ENCODE measurements at regions not wholly inside any gene's neighbourhood (a gene's known extent, or its start where the extent isn't known, plus 50 kb on each side); places are given as distances from the start of the nearest gene placed in this dataset.

- DNase-seq (ENCODE audit: low spot score), result no peak
- H3K4me3 ChIP-seq (ENCODE audit: low read depth in 1 of 3, low read length in 3 of 3), result no peak overlapping the region
- no peaks in the 10 kb centered on the region for H3K4me1 ChIP-seq (ENCODE audit: control insufficient read depth in 4 of 4, insufficient read depth in 4 of 4, low read length in 3 of 4)
- H3K36me3 ChIP-seq (ENCODE audit: control insufficient read depth in 4 of 4, insufficient read depth in 3 of 4, low read depth in 1 of 4, low read length in 3 of 4), result no peaks in the 10 kb centered on the region
- H3K9ac ChIP-seq (ENCODE audit: low read depth in 1 of 2, low read length in 2 of 2), result no peak overlapping the region
- no peaks in the 10 kb centered on the region for H3K9me3 ChIP-seq (ENCODE audit: control insufficient read depth in 4 of 4, low read length in 3 of 4)
- H3K27ac ChIP-seq (ENCODE audit: low read depth in 1 of 2, low read length in 2 of 2), result no peak overlapping the region
- TF ChIP-seq ZBTB33 (IDR thresholded peaks at IDR 0.05) (no peak), RXRA (IDR thresholded peaks at IDR 0.05) (no peak), ATF3 (IDR thresholded peaks at IDR 0.05) (no peak), HNF4A (conservative IDR thresholded peaks at IDR 0.05) (no peak), EGR1 (IDR thresholded peaks at IDR 0.05; ENCODE audit: low read depth in 2 of 2) (no peak), HNF4G (IDR thresholded peaks at IDR 0.05) (no peak), RAD21 (IDR thresholded peaks at IDR 0.05) (no peak), CTCF (IDR thresholded peaks at IDR 0.05; ENCODE audit: low read depth, low read length, missing input control) (no peak), MAX (IDR thresholded peaks at IDR 0.05) (no peak), JUND (IDR thresholded peaks at IDR 0.05) (no peak), FOXA1 (IDR thresholded peaks at IDR 0.05) (no peak), YY1 (IDR thresholded peaks at IDR 0.05) (no peak), GABPA (IDR thresholded peaks at IDR 0.05 in 1 of 2, conservative IDR thresholded peaks at IDR 0.05 in 1 of 2) (no peak)
- no peaks in the 10 kb centered on the region for H3K27me3 ChIP-seq (ENCODE audit: control insufficient read depth in 4 of 4, insufficient read depth in 4 of 4, low read length in 3 of 4)
- WGBS, result 92% methylated on average over 4 of the region's 4 CpGs
These were observed 254.9 kb upstream of the HS6ST1 start for GRCh38 chr2:128573531-128573930.

- no peak overlapping the region for H3K4me3 ChIP-seq (ENCODE audit: low read depth in 1 of 3, low read length in 3 of 3)
- no peaks in the 10 kb centered on the region for H3K27me3 ChIP-seq (ENCODE audit: control insufficient read depth in 4 of 4, insufficient read depth in 4 of 4, low read length in 3 of 4)
- WGBS, result 92% methylated on average over 7 of the region's 7 CpGs
- no peaks in the 10 kb centered on the region for H3K9me3 ChIP-seq (ENCODE audit: control insufficient read depth in 4 of 4, low read length in 3 of 4)
- no peak overlapping the region for H3K9ac ChIP-seq (ENCODE audit: low read depth in 1 of 2, low read length in 2 of 2)
- H3K4me1 ChIP-seq (ENCODE audit: control insufficient read depth in 4 of 4, insufficient read depth in 4 of 4, low read length in 3 of 4), result peaks cover 0 to 2% (median 0%) of the 10 kb centered on the region in 4 donors
- TF ChIP-seq SP1 (IDR thresholded peaks at IDR 0.05), result no peak
- no peak for TF ChIP-seq CTCF (IDR thresholded peaks at IDR 0.05; ENCODE audit: low read depth, low read length, missing input control)
- TF ChIP-seq GABPA (IDR thresholded peaks at IDR 0.05 in 1 of 2, conservative IDR thresholded peaks at IDR 0.05 in 1 of 2), result no peak
- TF ChIP-seq JUND (IDR thresholded peaks at IDR 0.05), result no peak
- TF ChIP-seq FOXA1 (IDR thresholded peaks at IDR 0.05), result no peak
- no peak for TF ChIP-seq RXRA (IDR thresholded peaks at IDR 0.05)
- no peak for TF ChIP-seq FOXA2 (IDR thresholded peaks at IDR 0.05)
- no peak for TF ChIP-seq NR2F2 (IDR thresholded peaks at IDR 0.05)
- TF ChIP-seq HNF4A (conservative IDR thresholded peaks at IDR 0.05), result no peak
- TF ChIP-seq RAD21 (IDR thresholded peaks at IDR 0.05), result no peak
- no peak for TF ChIP-seq EGR1 (IDR thresholded peaks at IDR 0.05; ENCODE audit: low read depth in 2 of 2)
- no peak for DNase-seq (ENCODE audit: low spot score)
- H3K27ac ChIP-seq (ENCODE audit: low read depth in 1 of 2, low read length in 2 of 2), result no peak overlapping the region
- no peaks in the 10 kb centered on the region for H3K36me3 ChIP-seq (ENCODE audit: control insufficient read depth in 4 of 4, insufficient read depth in 3 of 4, low read depth in 1 of 4, low read length in 3 of 4)
These were observed 258.7 kb upstream of the HS6ST1 start for GRCh38 chr2:128577141-128577930.

Measured in liver (tissue), 8 donors.